Epithelial cell of proximal tubule (primary cell): ENCODE measurements at regions not wholly inside any gene's neighbourhood (a gene's known extent, or its start where the extent isn't known, plus 50 kb on each side); places are given as distances from the start of the nearest gene placed in this dataset.

Experiments used
- DNase-seq: peaks from one replicate; pipeline ENCODE4 v3.0.0-alpha.2; 2011; ENCODE audit warnings: low read depth
- H3K4me3 ChIP-seq: 2 replicates; pipeline ENCODE4 v1.5.1; 2011; ENCODE audit warnings: low read depth, mild to moderate bottlenecking, low read length
- TF ChIP-seq, protein P1 (sequence below): conservative IDR thresholded peaks from 2 replicates; pipeline ENCODE4 v1.5.1; 2012; ENCODE audit warnings: low read depth, mild to moderate bottlenecking, low read length

DNA sequence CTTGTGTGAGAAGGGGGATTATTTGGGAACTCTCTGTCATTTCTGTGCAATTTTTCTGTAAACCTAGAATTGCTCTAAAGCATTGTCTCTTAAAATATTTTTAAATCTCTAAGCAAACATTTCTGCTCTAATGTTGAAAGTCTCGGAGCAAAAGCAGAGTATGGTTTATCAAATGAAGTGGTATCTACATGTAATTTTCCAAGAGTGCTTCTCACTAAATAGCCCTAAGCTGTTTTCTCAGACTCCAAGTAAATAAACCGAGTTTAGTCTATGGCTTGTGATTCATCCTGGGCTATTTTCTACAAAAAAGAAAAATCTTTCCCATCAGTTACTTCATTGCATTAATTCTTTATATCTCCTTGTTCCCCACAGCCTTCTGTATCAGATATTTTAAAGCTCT, 90.8 kb downstream of the METTL4 start:
- DNase-seq = no peak
- TF ChIP-seq, protein P1, sequence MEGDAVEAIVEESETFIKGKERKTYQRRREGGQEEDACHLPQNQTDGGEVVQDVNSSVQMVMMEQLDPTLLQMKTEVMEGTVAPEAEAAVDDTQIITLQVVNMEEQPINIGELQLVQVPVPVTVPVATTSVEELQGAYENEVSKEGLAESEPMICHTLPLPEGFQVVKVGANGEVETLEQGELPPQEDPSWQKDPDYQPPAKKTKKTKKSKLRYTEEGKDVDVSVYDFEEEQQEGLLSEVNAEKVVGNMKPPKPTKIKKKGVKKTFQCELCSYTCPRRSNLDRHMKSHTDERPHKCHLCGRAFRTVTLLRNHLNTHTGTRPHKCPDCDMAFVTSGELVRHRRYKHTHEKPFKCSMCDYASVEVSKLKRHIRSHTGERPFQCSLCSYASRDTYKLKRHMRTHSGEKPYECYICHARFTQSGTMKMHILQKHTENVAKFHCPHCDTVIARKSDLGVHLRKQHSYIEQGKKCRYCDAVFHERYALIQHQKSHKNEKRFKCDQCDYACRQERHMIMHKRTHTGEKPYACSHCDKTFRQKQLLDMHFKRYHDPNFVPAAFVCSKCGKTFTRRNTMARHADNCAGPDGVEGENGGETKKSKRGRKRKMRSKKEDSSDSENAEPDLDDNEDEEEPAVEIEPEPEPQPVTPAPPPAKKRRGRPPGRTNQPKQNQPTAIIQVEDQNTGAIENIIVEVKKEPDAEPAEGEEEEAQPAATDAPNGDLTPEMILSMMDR = no peak
- no peak overlapping the region for H3K4me3 ChIP-seq

DNA sequence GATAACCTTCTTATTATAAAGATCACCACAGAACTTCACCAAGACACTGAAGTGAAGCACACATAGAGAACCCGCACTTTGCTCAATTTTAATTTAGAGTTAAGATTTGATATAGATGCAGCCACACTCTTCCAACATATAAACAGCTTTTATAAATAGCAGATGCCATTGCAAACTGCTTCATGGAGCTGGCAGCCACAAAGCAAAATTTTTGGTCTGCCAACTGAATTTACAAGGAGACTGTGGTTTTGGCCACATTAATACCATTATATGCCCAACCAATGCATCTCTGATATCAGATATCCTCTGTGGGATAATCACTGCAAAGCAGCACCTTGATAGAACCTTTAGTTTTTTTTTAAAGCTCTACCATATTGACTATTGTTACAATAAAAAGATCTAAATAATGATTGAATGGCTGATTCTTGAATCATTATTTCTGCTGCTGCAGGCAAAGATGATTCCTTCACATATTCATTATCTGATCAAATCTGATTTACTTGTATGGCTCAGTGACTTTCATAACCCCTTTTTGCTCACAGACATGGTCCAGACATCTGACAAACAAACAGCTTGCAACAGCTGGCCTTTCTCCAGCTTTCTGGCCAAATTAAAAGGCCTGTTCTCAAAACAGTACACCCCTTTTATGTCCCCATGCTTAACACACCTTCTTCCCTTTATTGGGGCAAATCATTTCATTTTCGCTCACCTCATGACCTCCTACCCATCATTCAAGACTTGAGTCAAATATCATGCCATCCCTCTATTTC, 88.4 kb downstream of the METTL4 start:
- no peak for DNase-seq
- TF ChIP-seq, protein P1 = no peak
- H3K4me3 ChIP-seq = no peak overlapping the region

DNA sequence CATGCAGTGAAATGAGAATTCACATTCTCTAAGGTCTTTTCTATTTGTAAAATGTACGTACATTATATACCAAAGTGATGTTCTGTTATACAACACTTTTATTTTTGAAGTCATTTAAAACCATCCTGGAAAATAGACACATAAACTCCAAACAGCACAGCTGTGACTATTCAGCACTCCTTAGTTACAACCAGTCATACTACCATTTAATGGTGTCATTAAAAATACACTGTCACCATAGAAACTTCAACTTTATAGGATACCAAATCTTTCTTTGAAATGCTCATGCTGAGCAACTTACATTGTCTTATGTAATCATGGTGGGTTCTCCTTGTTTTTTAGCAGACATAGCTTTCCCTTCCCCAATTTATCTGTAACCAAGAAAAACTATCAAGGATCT, 85.3 kb downstream of the METTL4 start:
- TF ChIP-seq, protein P1 = no peak
- no peak overlapping the region for H3K4me3 ChIP-seq
- DNase-seq = no peak

DNA sequence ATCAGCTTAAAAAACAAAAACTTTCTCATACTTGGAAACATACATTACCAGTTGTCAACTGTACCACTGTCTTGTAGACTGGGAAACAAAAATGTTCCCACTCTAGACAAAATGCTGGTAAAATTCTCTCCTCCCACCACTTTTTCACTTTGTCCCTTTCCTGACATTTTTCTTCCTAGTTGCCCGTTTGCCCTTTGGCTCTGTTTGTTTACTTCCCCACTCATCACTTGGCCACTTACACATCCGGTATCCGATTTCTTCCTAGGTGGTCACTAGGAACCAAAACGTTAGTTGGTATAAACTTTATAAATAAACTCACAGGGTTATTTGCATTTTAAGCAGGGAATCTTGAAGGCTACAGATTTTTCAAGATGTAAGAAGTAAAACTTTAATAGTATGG, 84.9 kb downstream of the METTL4 start:
- DNase-seq = no peak
- no peak overlapping the region for H3K4me3 ChIP-seq
- TF ChIP-seq, protein P1 = no peak
